ENCODE measurements at regions not wholly inside any gene's neighbourhood (a gene's known extent, or its start where the extent isn't known, plus 50 kb on each side); places are given as distances from the start of the nearest gene placed in this dataset.

- ChIA-PET POLR2A (no interaction called here), CTCF (no interaction called here)
- Histone ChIP-seq H3K4me1 (ENCODE audit: control insufficient read depth in 1 of 2, insufficient read depth in 2 of 2, low read depth in 1 of 2, low read length in 1 of 2) (no peaks in the 10 kb centered on the region), H3K36me3 (replicated peaks in 1 of 2; ENCODE audit: control insufficient read depth in 1 of 2, insufficient read depth in 2 of 2, low read length in 1 of 2) (no peaks in the 10 kb centered on the region), H3F3A (replicated peaks; ENCODE audit: insufficient read depth) (no peaks in the 10 kb centered on the region), H3K9me3 (no peaks in the 10 kb centered on the region), H4K20me1 (ENCODE audit: insufficient read depth) (no peaks in the 10 kb centered on the region), H2AFZ (ENCODE audit: low read depth) (no peak overlapping the region), H3K9ac (no peak overlapping the region), H3K4me2 (no peak overlapping the region), H3K4me3 (ENCODE audit: low read depth in 2 of 2, low read length in 1 of 2) (no peak overlapping the region), H3K79me2 (ENCODE audit: insufficient read depth) (no peaks in the 10 kb centered on the region), H3K27me3 (ENCODE audit: insufficient read depth) (no peaks in the 10 kb centered on the region), H3K9me2 (no peaks in the 10 kb centered on the region), H3K27ac (ENCODE audit: low read depth in 2 of 2, low read length in 1 of 2) (no peak overlapping the region)
- DNase-seq: no peak
- WGBS (ENCODE audit: low lambda C conversion rate): 15% methylated on average over 3 of the region's 3 CpGs
- TF ChIP-seq RAD21 (IDR thresholded peaks at IDR 0.05; ENCODE audit: low read length) (no peak), FOXJ3 (CRISPR knock-in tag; IDR thresholded peaks at IDR 0.05) (no peak), MXI1 (IDR thresholded peaks at IDR 0.05; ENCODE audit: low read depth, low read length) (no peak), RXRA (IDR thresholded peaks at IDR 0.05; ENCODE audit: borderline replicate concordance, low read depth) (no peak), GABPA (IDR thresholded peaks at IDR 0.05; ENCODE audit: low read depth) (no peak), MAX (IDR thresholded peaks at IDR 0.05; ENCODE audit: low read depth) (no peak), ZBTB33 (IDR thresholded peaks at IDR 0.05; ENCODE audit: borderline replicate concordance, low read depth) (no peak), SMC3 (IDR thresholded peaks at IDR 0.05; ENCODE audit: low read depth, low read length) (no peak)
Observed at GRCh38 chrX:84611843-84612636, 109.8 kb upstream of the HDX start.

GRCh38 chrX:84634201-84634782 lies 132.0 kb upstream of the HDX start:
- H3F3A ChIP-seq (replicated peaks; ENCODE audit: insufficient read depth): no peaks in the 10 kb centered on the region
- no peak overlapping the region for H3K27ac ChIP-seq (ENCODE audit: low read depth in 2 of 2, low read length in 1 of 2)
- H3K9me2 ChIP-seq: no peaks in the 10 kb centered on the region
- no peaks in the 10 kb centered on the region for H3K27me3 ChIP-seq (ENCODE audit: insufficient read depth)
- no peak for DNase-seq
- H3K4me2 ChIP-seq: no peak overlapping the region
- H3K36me3 ChIP-seq (replicated peaks in 1 of 2; ENCODE audit: control insufficient read depth in 1 of 2, insufficient read depth in 2 of 2, low read length in 1 of 2): no peaks in the 10 kb centered on the region
- H3K4me3 ChIP-seq (ENCODE audit: low read depth in 2 of 2, low read length in 1 of 2): no peak overlapping the region
- WGBS (ENCODE audit: low lambda C conversion rate): 19% methylated on average over 3 of the region's 3 CpGs
- H2AFZ ChIP-seq (ENCODE audit: low read depth): no peak overlapping the region
- H3K79me2 ChIP-seq (ENCODE audit: insufficient read depth): no peaks in the 10 kb centered on the region
- ChIA-PET CTCF (interaction anchor here (1.6 kb wide), 1 partner anchor 13 kb away, joined by 4 read pairs; no protein-coding TSS in a partner anchor), POLR2A (no interaction called here)
- no peaks in the 10 kb centered on the region for H4K20me1 ChIP-seq (ENCODE audit: insufficient read depth)
- H3K4me1 ChIP-seq (ENCODE audit: control insufficient read depth in 1 of 2, insufficient read depth in 2 of 2, low read depth in 1 of 2, low read length in 1 of 2): no peaks in the 10 kb centered on the region
- no peak for TF ChIP-seq GATA2 (CRISPR knock-in tag; IDR thresholded peaks at IDR 0.05)
- TF ChIP-seq FOXM1 (IDR thresholded peaks at IDR 0.05; ENCODE audit: low read depth): no peak
- no peak for TF ChIP-seq REST (IDR thresholded peaks at IDR 0.05; ENCODE audit: low read depth, low read length)
- no peak for TF ChIP-seq POLR2AphosphoS5 (IDR thresholded peaks at IDR 0.05; ENCODE audit: low read depth, low read length)
- no peak for TF ChIP-seq RAD21 (IDR thresholded peaks at IDR 0.05; ENCODE audit: low read length)
- no peak overlapping the region for H3K9ac ChIP-seq
- no peaks in the 10 kb centered on the region for H3K9me3 ChIP-seq
